ENCODE measurements at regions not wholly inside any gene's neighbourhood (a gene's known extent, or its start where the extent isn't known, plus 50 kb on each side); places are given as distances from the start of the nearest gene placed in this dataset.

GRCh38 chr4:18608908-18609533 lies 587.5 kb upstream of the LCORL start:
- TF ChIP-seq CTCF (IDR thresholded peaks at IDR 0.05; ENCODE audit: low read depth, low read length, poor library complexity, severe bottlenecking) (no peak), EZH2phosphoT487 (IDR thresholded peaks at IDR 0.05; ENCODE audit: borderline replicate concordance, low read length) (no peak)

All from DOHH2 (cell line).